H9 (cell line): ENCODE measurements at regions not wholly inside any gene's neighbourhood (a gene's known extent, or its start where the extent isn't known, plus 50 kb on each side); places are given as distances from the start of the nearest gene placed in this dataset.
"Not testable (repeated sequence)": the region's sequence is repeated elsewhere in the genome, so short reads cannot be mapped to it uniquely, and the experiment has no call there.

Experiments used
- DNase-seq: peaks from one replicate; pipeline ENCODE4 v3.0.0-alpha.2; 2017
- H2AFZ ChIP-seq: one replicate; pipeline ENCODE4 v1.6.1; 2013; ENCODE audit warnings: mild to moderate bottlenecking, low read length, control low read depth, moderate library complexity
- H2AK5ac ChIP-seq: 2 replicates; pipeline ENCODE4 v1.6.1; 2013; ENCODE audit warnings: low read length, control low read depth, mixed read lengths; ENCODE audit not compliant: insufficient read length
- H2BK120ac ChIP-seq: one replicate; pipeline ENCODE4 v1.6.1; 2013; ENCODE audit warnings: low read depth, mild to moderate bottlenecking, low read length, control low read depth, inconsistent platforms; ENCODE audit not compliant: poor library complexity, severe bottlenecking
- H2BK12ac ChIP-seq: 2 replicates; pipeline ENCODE4 v1.6.1; 2013; ENCODE audit warnings: low read length, control low read depth, mixed read lengths, low read depth; ENCODE audit not compliant: insufficient read length
- H2BK15ac ChIP-seq: 2 replicates; pipeline ENCODE4 v1.6.1; 2013; ENCODE audit warnings: low read depth, low read length, control low read depth
- H2BK20ac ChIP-seq: one replicate; pipeline ENCODE4 v1.6.1; 2013; ENCODE audit warnings: low read depth, mild to moderate bottlenecking, low read length, control low read depth, inconsistent platforms; ENCODE audit not compliant: poor library complexity, severe bottlenecking
- H2BK5ac ChIP-seq: 2 replicates; pipeline ENCODE4 v1.6.1; 2013; ENCODE audit warnings: low read length, control low read depth, mixed read lengths; ENCODE audit not compliant: insufficient read length
- H3K14ac ChIP-seq: 2 replicates; pipeline ENCODE4 v1.6.1; 2013; ENCODE audit warnings: low read length, control low read depth; ENCODE audit not compliant: insufficient read depth
- H3K18ac ChIP-seq: 2 replicates; pipeline ENCODE4 v1.6.1; 2013; ENCODE audit warnings: low read depth, mild to moderate bottlenecking, mixed read lengths, low read length, control low read depth; ENCODE audit not compliant: insufficient read length
- H3K23ac ChIP-seq: 2 replicates; pipeline ENCODE4 v1.6.1; 2013; ENCODE audit warnings: low read length, control low read depth, mixed read lengths, low read depth; ENCODE audit not compliant: insufficient read length
- H3K23me2 ChIP-seq: 2 replicates; pipeline ENCODE4 v1.6.1; 2013; ENCODE audit warnings: low read depth, mild to moderate bottlenecking, mixed read lengths, low read length, control low read depth; ENCODE audit not compliant: insufficient read length, poor library complexity, severe bottlenecking
- H3K27ac ChIP-seq: 2 replicates; pipeline ENCODE4 v1.5.1; 2013; ENCODE audit warnings: low read length, control low read depth, mixed read lengths, low read depth; ENCODE audit not compliant: insufficient read length
- H3K27me3 ChIP-seq: 2 replicates; pipeline ENCODE4 v1.6.1; 2013; ENCODE audit warnings: low read length, control low read depth, inconsistent platforms; ENCODE audit not compliant: insufficient read depth
- H3K4ac ChIP-seq: 2 replicates; pipeline ENCODE4 v1.6.1; 2013; ENCODE audit warnings: low read depth, mild to moderate bottlenecking, control low read depth, inconsistent platforms, low read length, moderate library complexity
- H3K4me1 ChIP-seq: 2 replicates; pipeline ENCODE4 v1.6.1; 2013; ENCODE audit warnings: low read length, control low read depth, inconsistent platforms; ENCODE audit not compliant: insufficient read depth
- H3K4me2 ChIP-seq: 2 replicates; pipeline ENCODE4 v1.6.1; 2013; ENCODE audit warnings: low read length, control low read depth, mixed read lengths; ENCODE audit not compliant: insufficient read length, insufficient read depth
- H3K56ac ChIP-seq: 2 replicates; pipeline ENCODE4 v1.6.1; 2013; ENCODE audit warnings: low read depth, mild to moderate bottlenecking, mixed read lengths, low read length, control low read depth; ENCODE audit not compliant: insufficient read length
- H3K79me1 ChIP-seq: 2 replicates; pipeline ENCODE4 v1.6.1; 2013; ENCODE audit warnings: low read depth, mild to moderate bottlenecking, moderate library complexity, low read length, control low read depth, inconsistent platforms; ENCODE audit not compliant: insufficient read depth, poor library complexity, severe bottlenecking
- H3K79me2 ChIP-seq: 2 replicates; pipeline ENCODE4 v1.6.1; 2013; ENCODE audit warnings: low read length, control low read depth, inconsistent platforms; ENCODE audit not compliant: insufficient read depth
- H3K9ac ChIP-seq: 2 replicates; pipeline ENCODE4 v1.6.1; 2013; ENCODE audit warnings: low read length, control low read depth, mixed read lengths; ENCODE audit not compliant: insufficient read length; ENCODE audit errors: extremely low read depth
- H3K9me3 ChIP-seq: one replicate; pipeline ENCODE4 v1.6.1; 2013; ENCODE audit warnings: low read depth, low read length, inconsistent platforms; ENCODE audit not compliant: control insufficient read depth
- H3T11ph ChIP-seq: one replicate; pipeline ENCODE4 v1.6.1; 2013; ENCODE audit warnings: mild to moderate bottlenecking, low read length, control low read depth, inconsistent platforms
- H4K20me1 ChIP-seq: one replicate; pipeline ENCODE4 v1.6.1; 2013; ENCODE audit not compliant: control insufficient read depth, insufficient read length, insufficient read depth
- H4K5ac ChIP-seq: 2 replicates; pipeline ENCODE4 v1.6.1; 2013; ENCODE audit warnings: low read depth, mild to moderate bottlenecking, mixed read lengths, low read length, control low read depth; ENCODE audit not compliant: insufficient read length
- H4K8ac ChIP-seq: replicated peaks from 2 replicates; pipeline ENCODE4 v1.6.1; 2013; ENCODE audit warnings: low read length, control low read depth, mixed read lengths, low read depth; ENCODE audit not compliant: insufficient read length
- H4K91ac ChIP-seq: 2 replicates; pipeline ENCODE4 v1.6.1; 2013; ENCODE audit warnings: low read depth, mild to moderate bottlenecking, moderate library complexity, mixed read lengths, low read length, control low read depth; ENCODE audit not compliant: insufficient read length
- H3K27ac Mint-ChIP-seq, 3 experiments: 2 replicates in 2 of 3; 3 replicates in 1 of 3; pipeline ENCODE4 v1.8.0; 2020 to 2021; ENCODE audit warnings: mixed read lengths in 3 of 3, mild to moderate bottlenecking in 1 of 3, moderate library complexity in 1 of 3
- H3K27me3 Mint-ChIP-seq: 2 replicates; pipeline ENCODE4 v1.8.0; 2021; ENCODE audit warnings: low read depth, mild to moderate bottlenecking, moderate library complexity, mixed read lengths
- H3K36me3 Mint-ChIP-seq, 3 experiments: 2 replicates in 2 of 3; 3 replicates in 1 of 3; pipeline ENCODE4 v1.8.0; 2020 to 2021; ENCODE audit warnings: low read depth in 3 of 3, mixed read lengths in 3 of 3; ENCODE audit not compliant: insufficient read depth in 1 of 3
- H3K4me1 Mint-ChIP-seq, 2 experiments: 2 replicates each; pipeline ENCODE4 v1.8.0; 2020; ENCODE audit warnings: mixed read lengths in 2 of 2
- H3K4me3 Mint-ChIP-seq, 2 experiments: 2 replicates in 1 of 2; 3 replicates in 1 of 2; pipeline ENCODE4 v1.8.0; 2020 to 2021; ENCODE audit warnings: mild to moderate bottlenecking in 2 of 2, mixed read lengths in 2 of 2, moderate library complexity in 1 of 2
- H3K9me3 Mint-ChIP-seq, 2 experiments: 2 replicates in 1 of 2; 3 replicates in 1 of 2; pipeline ENCODE4 v1.8.0; 2020; ENCODE audit warnings: mild to moderate bottlenecking in 2 of 2, mixed read lengths in 2 of 2, moderate library complexity in 1 of 2
- WGBS: extraction: QIAGEN DNeasy Blood & Tissue Kit; methylation state at CpG from one replicate; pipeline ENCODE4 v1.1.7; 2013; ENCODE audit warnings: missing lambda C conversion rate, low lambda C conversion rate, mixed read lengths; ENCODE audit not compliant: insufficient read length; ENCODE audit errors: extremely low coverage; 5-methylcytosine and 5-hydroxymethylcytosine counted together
- TF ChIP-seq, protein P1 (sequence below): fragments of 200-600 bp; sonication (generic); conservative IDR thresholded peaks from 3 replicates; pipeline ENCODE4 v1.8.0; 2021; ENCODE audit warnings: antibody characterized with exemption, mild to moderate bottlenecking

DNA sequence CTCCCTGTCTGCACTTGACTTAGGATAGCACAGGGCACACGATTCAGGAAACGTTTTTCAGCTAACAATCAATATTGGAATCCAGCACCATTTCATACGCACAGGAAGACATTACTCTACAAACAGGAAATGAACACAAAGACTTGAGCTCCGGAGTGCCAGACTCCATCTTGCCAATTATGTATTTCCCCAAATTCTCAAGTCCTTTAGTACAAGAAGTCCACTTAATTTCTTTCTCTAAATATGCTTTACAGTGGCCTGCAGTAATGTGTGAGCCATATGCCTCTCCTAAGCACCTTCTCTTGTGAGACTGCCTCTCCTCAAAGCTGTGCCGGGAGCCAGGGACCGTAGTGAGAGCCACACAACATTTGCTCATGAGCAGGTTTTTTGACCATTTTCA lies 168.2 kb downstream of the THBS2 start:
- Mint-ChIP-seq H3K9me3 (peaks cover 18 to 21% of the 10 kb centered on the region in 2 experiments), H3K36me3 (peaks cover 9 to 16% (median 14%) of the 10 kb centered on the region in 3 experiments), H3K27ac (no peak overlapping the region), H3K27me3 (no peaks in the 10 kb centered on the region), H3K4me3 (no peak overlapping the region), H3K4me1 (peaks cover 8 to 12% of the 10 kb centered on the region in 2 experiments)
- no peak overlapping the region for H3K9ac ChIP-seq
- no peaks in the 10 kb centered on the region for H3K79me1 ChIP-seq
- no peak overlapping the region for H2BK120ac ChIP-seq
- no peaks in the 10 kb centered on the region for H3K79me2 ChIP-seq
- DNase-seq, result no peak
- H3K27me3 ChIP-seq, result no peaks in the 10 kb centered on the region
- no peak overlapping the region for H2BK20ac ChIP-seq
- H4K20me1 ChIP-seq, result no peaks in the 10 kb centered on the region
- H3K56ac ChIP-seq, result no peak overlapping the region
- no peak overlapping the region for H2BK5ac ChIP-seq
- H2BK12ac ChIP-seq, result no peak overlapping the region
- no peak overlapping the region for H4K8ac ChIP-seq
- H3K4me1 ChIP-seq, result no peaks in the 10 kb centered on the region
- no peak overlapping the region for H4K5ac ChIP-seq
- no peak overlapping the region for H3K23ac ChIP-seq
- H2AFZ ChIP-seq, result no peak overlapping the region
- no peak overlapping the region for H3K14ac ChIP-seq
- no peak overlapping the region for H3K27ac ChIP-seq
- no peak overlapping the region for H2BK15ac ChIP-seq
- H3K4me2 ChIP-seq, result no peak overlapping the region
- H3K4ac ChIP-seq, result no peak overlapping the region
- H3K18ac ChIP-seq, result no peak overlapping the region
- no peak overlapping the region for H2AK5ac ChIP-seq
- H3K23me2 ChIP-seq, result no peaks in the 10 kb centered on the region
- WGBS, result no CpG with 5 or more reads among the region's 6 CpGs
- no peak overlapping the region for H4K91ac ChIP-seq
- no peak overlapping the region for H3T11ph ChIP-seq
- peaks cover 2% of the 10 kb centered on the region for H3K9me3 ChIP-seq
- TF ChIP-seq, protein P1, sequence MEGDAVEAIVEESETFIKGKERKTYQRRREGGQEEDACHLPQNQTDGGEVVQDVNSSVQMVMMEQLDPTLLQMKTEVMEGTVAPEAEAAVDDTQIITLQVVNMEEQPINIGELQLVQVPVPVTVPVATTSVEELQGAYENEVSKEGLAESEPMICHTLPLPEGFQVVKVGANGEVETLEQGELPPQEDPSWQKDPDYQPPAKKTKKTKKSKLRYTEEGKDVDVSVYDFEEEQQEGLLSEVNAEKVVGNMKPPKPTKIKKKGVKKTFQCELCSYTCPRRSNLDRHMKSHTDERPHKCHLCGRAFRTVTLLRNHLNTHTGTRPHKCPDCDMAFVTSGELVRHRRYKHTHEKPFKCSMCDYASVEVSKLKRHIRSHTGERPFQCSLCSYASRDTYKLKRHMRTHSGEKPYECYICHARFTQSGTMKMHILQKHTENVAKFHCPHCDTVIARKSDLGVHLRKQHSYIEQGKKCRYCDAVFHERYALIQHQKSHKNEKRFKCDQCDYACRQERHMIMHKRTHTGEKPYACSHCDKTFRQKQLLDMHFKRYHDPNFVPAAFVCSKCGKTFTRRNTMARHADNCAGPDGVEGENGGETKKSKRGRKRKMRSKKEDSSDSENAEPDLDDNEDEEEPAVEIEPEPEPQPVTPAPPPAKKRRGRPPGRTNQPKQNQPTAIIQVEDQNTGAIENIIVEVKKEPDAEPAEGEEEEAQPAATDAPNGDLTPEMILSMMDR, result no peak

- H2BK5ac ChIP-seq, H3K9ac ChIP-seq, H3K18ac ChIP-seq, H2BK15ac ChIP-seq, H2BK12ac ChIP-seq, H3K4me3 Mint-ChIP-seq, H2AFZ ChIP-seq, H3K4ac ChIP-seq, H4K20me1 ChIP-seq, H3K79me2 ChIP-seq, H2BK20ac ChIP-seq, H3K27ac ChIP-seq, H4K8ac ChIP-seq, H3K9me3 ChIP-seq, DNase-seq, H2AK5ac ChIP-seq, H2BK120ac ChIP-seq, H3K79me1 ChIP-seq, H3K56ac ChIP-seq, H3K23ac ChIP-seq, H3K36me3 Mint-ChIP-seq, H3K27me3 ChIP-seq, H3K27ac Mint-ChIP-seq, H3K14ac ChIP-seq, H3K23me2 ChIP-seq, H4K91ac ChIP-seq, H3K4me1 ChIP-seq, H4K5ac ChIP-seq, H3T11ph ChIP-seq, H3K27me3 Mint-ChIP-seq, H3K4me2 ChIP-seq: not testable (repeated sequence)
- peaks cover 8 to 15% of the 10 kb centered on the region in 2 experiments for H3K4me1 Mint-ChIP-seq
- peaks cover 10 to 12% of the 10 kb centered on the region in 2 experiments; a peak in 4 of 5 replicates for H3K9me3 Mint-ChIP-seq
- WGBS, result no CpG with 5 or more reads among the region's 13 CpGs
Measured at GRCh38 chr6:169084557-169084956, 169.1 kb downstream of the THBS2 start.
